ENCODE measurements at regions not wholly inside any gene's neighbourhood (a gene's known extent, or its start where the extent isn't known, plus 50 kb on each side); places are given as distances from the start of the nearest gene placed in this dataset.

GRCh38 chr18:28409811-28410210, 232.9 kb upstream of the CDH2 start (continued):
- TF ChIP-seq MYC (IDR thresholded peaks at IDR 0.05; ENCODE audit: insufficient read depth, insufficient read length, insufficient replicate concordance, low read length, severe bottlenecking) (no peak), PRDM15 (CRISPR knock-in tag; IDR thresholded peaks at IDR 0.05) (no peak), NFIC (IDR thresholded peaks at IDR 0.05; ENCODE audit: low read depth, low read length) (no peak), CHD4 (IDR thresholded peaks at IDR 0.05) (no peak), SREBF1 (IDR thresholded peaks at IDR 0.05; ENCODE audit: low read length) (no peak)

DNA sequence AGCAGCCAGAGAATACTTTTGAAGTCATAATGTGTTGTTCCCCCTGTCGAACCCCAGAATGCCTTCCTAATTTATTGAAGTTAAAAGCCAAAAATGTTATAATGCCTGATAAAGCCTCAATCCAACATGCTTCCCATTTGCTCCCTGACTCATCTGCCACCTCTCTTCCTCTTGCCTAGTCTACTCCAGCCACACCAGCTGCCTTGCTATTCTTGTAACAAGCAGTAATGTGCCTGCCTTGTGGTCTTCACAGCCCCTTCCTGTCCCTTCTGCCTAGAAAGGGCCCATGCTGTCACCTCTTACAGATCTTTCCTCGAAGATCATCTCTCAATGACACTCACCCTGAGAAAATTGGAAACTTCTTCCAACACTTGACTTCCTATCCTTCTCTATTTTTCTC, 231.6 kb upstream of the CDH2 start:
- ChIA-PET SMC1A (ENCODE audit: uncharacterized antibody, unreplicated experiment) (interaction anchor here (0.7 kb wide), 1 partner anchor 1907 kb away, joined by 4 read pairs; no protein-coding TSS in a partner anchor), CTCF (no interaction called here), RAD21 (ENCODE audit: unreplicated experiment) (no interaction called here), POLR2A (no interaction called here)
- 7% methylated on average over 2 of the region's 2 CpGs for WGBS (ENCODE audit: insufficient coverage, insufficient replicate concordance, low lambda C conversion rate, missing lambda C conversion rate)
- Histone ChIP-seq H3K27ac (ENCODE audit: control insufficient read depth, insufficient read depth) (no peak overlapping the region), H3K4me3 (no peak overlapping the region), H3K9me3 (replicated peaks; ENCODE audit: control insufficient read depth, insufficient read depth, low read length) (no peaks in the 10 kb centered on the region), H2AFZ (ENCODE audit: control insufficient read depth, low read depth, low read length) (no peak overlapping the region), H3K27me3 (replicated peaks in 1 of 2; ENCODE audit: control insufficient read depth in 2 of 2, insufficient read depth in 2 of 2, low read length in 1 of 2) (no peaks in the 10 kb centered on the region), H4K20me1 (ENCODE audit: control insufficient read depth, insufficient read depth) (no peaks in the 10 kb centered on the region), H3K4me1 (ENCODE audit: control insufficient read depth, insufficient read depth, low read length) (no peaks in the 10 kb centered on the region), H3K36me3 (ENCODE audit: control insufficient read depth in 2 of 2, insufficient read depth in 2 of 2, low read length in 1 of 2) (no peaks in the 10 kb centered on the region), H3K79me2 (ENCODE audit: control insufficient read depth, insufficient read depth, low read length) (no peaks in the 10 kb centered on the region), H3K9ac (ENCODE audit: control insufficient read depth, insufficient read depth, low read length) (no peak overlapping the region), H3K4me2 (ENCODE audit: control insufficient read depth, insufficient read depth) (no peak overlapping the region)
- no TSS peak for BruUV-seq (replicated peaks)
- no peak for FAIRE-seq
- ATAC-seq: no peak
- in situ Hi-C loops (cut with MboI) (no loop called here), intact Hi-C loops (cut with micrococcal nuclease; ENCODE audit: unreplicated experiment) (no loop called here)
- no peak for DNase-seq (ENCODE audit: low read depth, low spot score)
- TF ChIP-seq RUNX3 (IDR thresholded peaks at IDR 0.05; ENCODE audit: low read length): no peak
- TF ChIP-seq ZNF274 (IDR thresholded peaks at IDR 0.05; ENCODE audit: insufficient read depth, insufficient read length): no peak
- TF ChIP-seq NR2C1 (IDR thresholded peaks at IDR 0.05): no peak
- no peak for TF ChIP-seq ATF2 (IDR thresholded peaks at IDR 0.05; ENCODE audit: low read length)
- TF ChIP-seq CREM (IDR thresholded peaks at IDR 0.05; ENCODE audit: low read depth): no peak
- no peak for TF ChIP-seq MYB (IDR thresholded peaks at IDR 0.05; ENCODE audit: borderline replicate concordance, low read depth, low read length)
- no peak for TF ChIP-seq IKZF2 (IDR thresholded peaks at IDR 0.05)
- no peak for TF ChIP-seq NR2F1 (conservative IDR thresholded peaks at IDR 0.05)
- no peak for TF ChIP-seq HCFC1 (IDR thresholded peaks at IDR 0.05; ENCODE audit: low read length)
- no peak for TF ChIP-seq FOS (IDR thresholded peaks at IDR 0.05; ENCODE audit: borderline replicate concordance, extremely low read depth, insufficient read length)
- TF ChIP-seq, protein P1, sequence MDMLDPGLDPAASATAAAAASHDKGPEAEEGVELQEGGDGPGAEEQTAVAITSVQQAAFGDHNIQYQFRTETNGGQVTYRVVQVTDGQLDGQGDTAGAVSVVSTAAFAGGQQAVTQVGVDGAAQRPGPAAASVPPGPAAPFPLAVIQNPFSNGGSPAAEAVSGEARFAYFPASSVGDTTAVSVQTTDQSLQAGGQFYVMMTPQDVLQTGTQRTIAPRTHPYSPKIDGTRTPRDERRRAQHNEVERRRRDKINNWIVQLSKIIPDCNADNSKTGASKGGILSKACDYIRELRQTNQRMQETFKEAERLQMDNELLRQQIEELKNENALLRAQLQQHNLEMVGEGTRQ (IDR thresholded peaks at IDR 0.05; ENCODE audit: borderline replicate concordance, low read depth, low read length): no peak
- TF ChIP-seq CTCF (IDR thresholded peaks at IDR 0.05 in 2 of 3, conservative IDR thresholded peaks at IDR 0.05 in 1 of 3; ENCODE audit: control insufficient read depth in 2 of 3, extremely low read depth in 1 of 3, insufficient read depth in 1 of 3, low read depth in 3 of 3, low read length in 3 of 3): no peak
- no peak for TF ChIP-seq JUND (IDR thresholded peaks at IDR 0.05; ENCODE audit: low read depth, low read length)
